K562 (cell line): ENCODE measurements at regions not wholly inside any gene's neighbourhood (a gene's known extent, or its start where the extent isn't known, plus 50 kb on each side); places are given as distances from the start of the nearest gene placed in this dataset.

Source experiments
- ATF6 ChIP-seq: sonication (generic); formaldehyde crosslinking; IDR thresholded peaks from 2 replicates; pipeline ENCODE4 v1.4.0; 2020; ENCODE audit warnings: mild to moderate bottlenecking, missing genetic modification reagents
- ELK3 ChIP-seq: fragments of 450-650 bp; formaldehyde crosslinking; IDR thresholded peaks from 2 replicates; pipeline ENCODE4 v1.4.0; 2020; ENCODE audit warnings: mild to moderate bottlenecking
- ESRRB ChIP-seq: fragments of 250-450 bp; sonication (Bioruptor Pico); IDR thresholded peaks from 2 replicates; pipeline ENCODE4 v1.5.0; 2020; ENCODE audit warnings: mild to moderate bottlenecking, moderate library complexity, borderline replicate concordance
- GATA2 ChIP-seq: sonication (generic); formaldehyde crosslinking; IDR thresholded peaks from 2 replicates; pipeline ENCODE4 v1.4.0; 2020; ENCODE audit warnings: mild to moderate bottlenecking, missing genetic modification reagents
- ZBED1 ChIP-seq: IDR thresholded peaks from 2 replicates; pipeline ENCODE4 v1.6.1; 2014
- ZEB2 ChIP-seq: fragments of 450-650 bp; IDR thresholded peaks from 2 replicates; pipeline ENCODE4 v1.6.1; 2016
- ZHX1 ChIP-seq: fragments of 150-350 bp; conservative IDR thresholded peaks from 2 replicates; pipeline ENCODE4 v1.6.1; 2014; ENCODE audit warnings: low read length
- ZNF511 ChIP-seq: sonication (generic); formaldehyde crosslinking; IDR thresholded peaks from 2 replicates; pipeline ENCODE4 v1.8.0; 2022; ENCODE audit warnings: mild to moderate bottlenecking, missing genetic modification reagents

GRCh38 chr3:73846951-73847350 lies 222.2 kb upstream of the PDZRN3 start (continued):
- no peak for TF ChIP-seq ZHX1
- TF ChIP-seq ELK3 = no peak
- no peak for TF ChIP-seq ZNF511 (CRISPR knock-in tag)
- TF ChIP-seq GATA2 (CRISPR knock-in tag) = no peak
- TF ChIP-seq ZEB2 = no peak
- TF ChIP-seq ZBED1 = no peak
- no peak for TF ChIP-seq ATF6 (CRISPR knock-in tag)
- TF ChIP-seq ESRRB (CRISPR knock-in tag) = no peak
